GM12891 (cell line): ENCODE measurements at regions not wholly inside any gene's neighbourhood (a gene's known extent, or its start where the extent isn't known, plus 50 kb on each side); places are given as distances from the start of the nearest gene placed in this dataset.

Experiments
- PAX5 ChIP-seq: IDR thresholded peaks from 2 replicates; pipeline ENCODE4 v1.6.1; 2011; ENCODE audit warnings: low read length, moderate library complexity, mild to moderate bottlenecking; ENCODE audit not compliant: insufficient read depth, severe bottlenecking
- POLR2A ChIP-seq: IDR thresholded peaks from 2 replicates; pipeline ENCODE4 v1.6.1; 2011; ENCODE audit warnings: low read depth, low read length, control low read depth
- POLR2AphosphoS5 ChIP-seq: IDR thresholded peaks from 2 replicates; pipeline ENCODE4 v1.6.1; 2011; ENCODE audit warnings: low read depth, low read length, control low read depth
- POU2F2 ChIP-seq: IDR thresholded peaks from 2 replicates; pipeline ENCODE4 v1.6.1; 2011; ENCODE audit warnings: low read depth, mild to moderate bottlenecking, control low read depth, low read length, moderate library complexity
- SPI1 ChIP-seq: IDR thresholded peaks from 2 replicates; pipeline ENCODE4 v1.6.1; 2011; ENCODE audit warnings: low read depth, low read length, control low read depth
- TAF1 ChIP-seq: IDR thresholded peaks from 2 replicates; pipeline ENCODE4 v1.6.1; 2011; ENCODE audit warnings: low read depth, low read length, control low read depth

- TF ChIP-seq POLR2AphosphoS5 (no peak), POLR2A (no peak), TAF1 (no peak), PAX5 (no peak), SPI1 (no peak), POU2F2 (no peak)
Measured at GRCh38 chr6:43874814-43875590, 105.0 kb downstream of the VEGFA start.
